22Rv1 (cell line): ENCODE measurements at regions not wholly inside any gene's neighbourhood (a gene's known extent, or its start where the extent isn't known, plus 50 kb on each side); places are given as distances from the start of the nearest gene placed in this dataset.

Source experiments
- H3K27ac ChIP-seq: fragments of 450-650 bp; 2 replicates; pipeline ENCODE4 v1.5.1; 2017
- ZFX ChIP-seq: fragments of 450-650 bp; IDR thresholded peaks from 2 replicates; pipeline ENCODE4 v1.6.1; 2017; ENCODE audit warnings: antibody characterized with exemption, borderline replicate concordance
- TF ChIP-seq, protein P1 (sequence below): fragments of 450-650 bp; IDR thresholded peaks from 2 replicates; pipeline ENCODE4 v1.5.1; 2017; ENCODE audit warnings: mild to moderate bottlenecking

DNA sequence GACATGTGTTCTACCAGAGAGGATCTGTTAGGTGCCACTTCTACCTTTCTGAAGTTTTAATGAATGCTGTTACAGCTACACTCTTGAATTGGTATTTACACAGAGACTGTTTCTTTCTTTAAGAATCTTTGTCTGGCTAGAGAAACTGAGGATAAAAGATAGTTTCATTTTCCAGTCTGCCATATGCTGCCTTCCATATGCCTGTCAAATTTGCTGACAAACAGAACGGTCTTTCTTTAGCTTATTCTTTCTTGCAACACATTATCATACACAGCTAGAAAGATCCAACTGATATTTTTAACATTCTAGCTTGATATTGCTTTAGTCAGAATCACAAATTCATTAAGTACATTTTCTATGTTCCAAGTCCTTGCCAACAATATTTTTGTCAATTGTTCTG is 409.8 kb upstream of the CELF4 start:
- H3K27ac ChIP-seq, result no peak overlapping the region
- TF ChIP-seq ZFX, result no peak

DNA sequence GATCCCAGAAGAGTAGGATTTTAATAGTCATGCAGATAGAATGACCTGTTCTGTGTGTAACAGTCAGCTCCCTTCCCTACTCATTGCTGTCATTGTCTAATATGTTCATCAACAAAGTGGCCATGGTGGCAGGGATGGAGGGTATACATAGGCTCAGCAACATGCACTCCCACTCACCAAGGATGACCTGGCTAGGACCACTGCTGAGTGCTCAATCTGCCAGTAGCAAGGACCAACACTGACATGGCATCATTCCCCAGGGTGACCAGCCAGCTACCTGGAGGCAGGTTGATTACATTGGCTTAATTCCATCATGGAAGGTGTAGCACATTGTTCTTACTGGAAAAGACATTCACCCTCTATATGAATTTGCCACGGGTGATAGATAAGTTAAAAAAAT is 401.7 kb upstream of the CELF4 start:
- TF ChIP-seq ZFX, result no peak
- TF ChIP-seq, protein P1, sequence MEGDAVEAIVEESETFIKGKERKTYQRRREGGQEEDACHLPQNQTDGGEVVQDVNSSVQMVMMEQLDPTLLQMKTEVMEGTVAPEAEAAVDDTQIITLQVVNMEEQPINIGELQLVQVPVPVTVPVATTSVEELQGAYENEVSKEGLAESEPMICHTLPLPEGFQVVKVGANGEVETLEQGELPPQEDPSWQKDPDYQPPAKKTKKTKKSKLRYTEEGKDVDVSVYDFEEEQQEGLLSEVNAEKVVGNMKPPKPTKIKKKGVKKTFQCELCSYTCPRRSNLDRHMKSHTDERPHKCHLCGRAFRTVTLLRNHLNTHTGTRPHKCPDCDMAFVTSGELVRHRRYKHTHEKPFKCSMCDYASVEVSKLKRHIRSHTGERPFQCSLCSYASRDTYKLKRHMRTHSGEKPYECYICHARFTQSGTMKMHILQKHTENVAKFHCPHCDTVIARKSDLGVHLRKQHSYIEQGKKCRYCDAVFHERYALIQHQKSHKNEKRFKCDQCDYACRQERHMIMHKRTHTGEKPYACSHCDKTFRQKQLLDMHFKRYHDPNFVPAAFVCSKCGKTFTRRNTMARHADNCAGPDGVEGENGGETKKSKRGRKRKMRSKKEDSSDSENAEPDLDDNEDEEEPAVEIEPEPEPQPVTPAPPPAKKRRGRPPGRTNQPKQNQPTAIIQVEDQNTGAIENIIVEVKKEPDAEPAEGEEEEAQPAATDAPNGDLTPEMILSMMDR, result no peak
- no peak overlapping the region for H3K27ac ChIP-seq

- TF ChIP-seq, protein P1, result no peak
- no peak for TF ChIP-seq ZFX
Measured at GRCh38 chr18:37965572-37965970, 400.0 kb upstream of the CELF4 start.

DNA sequence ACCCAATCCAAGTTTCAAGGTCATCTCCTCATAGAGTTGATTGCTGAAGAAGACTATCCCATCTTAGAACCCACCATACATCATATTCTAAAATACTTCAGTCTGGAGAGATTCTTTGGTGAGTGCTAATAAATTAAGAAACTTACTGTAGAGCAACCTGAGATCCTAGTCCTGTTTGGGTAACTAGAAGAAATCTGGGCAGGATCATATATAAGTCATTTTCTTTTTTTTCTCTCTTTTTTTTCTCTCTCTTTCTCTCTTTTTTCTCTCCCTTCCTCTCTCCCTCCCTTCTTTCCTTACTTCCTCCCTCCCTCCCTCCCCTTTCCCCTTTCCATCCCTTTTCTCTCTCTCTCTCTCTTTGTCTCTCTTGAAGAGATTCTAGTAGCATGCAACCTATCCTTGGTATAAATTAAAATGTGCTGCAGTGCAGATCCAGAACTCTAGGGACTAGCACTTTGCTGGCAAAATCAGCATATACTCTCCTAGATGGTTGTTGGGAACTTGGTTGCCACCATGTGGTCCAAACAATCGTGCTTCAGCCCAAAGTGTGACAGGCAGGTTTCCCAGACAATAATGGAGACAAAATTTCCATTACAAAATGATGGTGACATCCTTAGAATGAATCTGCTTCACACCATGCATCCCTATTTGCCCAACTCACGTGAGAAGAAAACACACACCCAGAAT is 399.4 kb upstream of the CELF4 start:
- TF ChIP-seq ZFX, result no peak
- TF ChIP-seq, protein P1, result no peak
- H3K27ac ChIP-seq, result no peak overlapping the region

More at GRCh38 chr18:37965572-37965970, 400.0 kb upstream of the CELF4 start:
- H3K27ac ChIP-seq, result no peak overlapping the region

DNA sequence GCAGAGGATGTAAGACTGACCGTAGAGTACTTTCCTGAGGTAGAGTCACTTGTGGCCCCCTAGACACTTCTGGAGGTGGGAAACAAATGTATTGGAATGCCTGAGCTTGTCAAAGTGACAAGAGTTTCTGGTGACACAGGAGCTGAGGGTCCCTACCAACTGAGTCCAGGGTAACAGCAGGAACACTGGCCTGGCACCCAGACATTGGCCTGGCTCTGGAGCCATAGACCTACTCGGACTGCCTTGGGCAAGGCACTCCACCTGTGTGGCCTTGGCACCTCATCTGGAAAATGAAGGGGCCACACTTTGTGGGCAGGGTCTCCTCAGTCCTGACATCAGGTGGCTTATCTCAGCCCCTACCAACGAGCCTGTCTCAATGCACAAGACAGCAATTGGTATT is 398.2 kb upstream of the CELF4 start:
- TF ChIP-seq, protein P1, result no peak
- TF ChIP-seq ZFX, result no peak

DNA sequence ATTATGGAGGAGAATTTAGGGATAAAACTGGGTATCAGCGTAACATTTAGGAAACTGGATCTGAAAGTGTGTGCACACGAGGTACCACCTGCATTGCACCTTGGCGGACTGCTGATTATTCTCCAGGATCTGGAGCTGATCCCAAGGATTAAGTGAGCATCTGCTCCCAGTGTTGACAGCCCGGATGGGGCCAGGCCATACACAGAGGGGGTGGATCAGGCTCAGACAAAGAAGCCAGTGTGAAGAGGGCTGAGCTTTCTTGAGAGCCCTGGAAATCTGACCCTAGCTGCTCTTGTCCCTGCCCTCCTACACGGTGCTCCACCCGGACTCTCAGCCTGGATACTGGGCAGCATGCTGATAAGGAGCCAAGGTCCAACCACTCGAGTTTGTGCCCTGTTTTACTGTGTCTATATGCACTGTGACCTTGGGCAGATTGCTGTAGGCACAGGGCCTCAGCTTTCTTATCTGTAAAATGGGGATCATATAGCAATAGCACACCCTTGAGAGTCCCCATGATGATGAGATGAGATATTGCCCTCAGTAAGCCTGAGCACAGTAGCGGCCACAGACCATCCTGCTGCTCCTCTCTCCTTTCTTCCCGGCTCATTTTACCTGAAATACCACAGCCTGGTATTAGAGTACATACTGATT is 396.8 kb upstream of the CELF4 start:
- TF ChIP-seq, protein P1, result no peak
- TF ChIP-seq ZFX, result no peak
- no peak overlapping the region for H3K27ac ChIP-seq

More for the DNA sequence above, 398.2 kb upstream of the CELF4 start:
- no peak overlapping the region for H3K27ac ChIP-seq

DNA sequence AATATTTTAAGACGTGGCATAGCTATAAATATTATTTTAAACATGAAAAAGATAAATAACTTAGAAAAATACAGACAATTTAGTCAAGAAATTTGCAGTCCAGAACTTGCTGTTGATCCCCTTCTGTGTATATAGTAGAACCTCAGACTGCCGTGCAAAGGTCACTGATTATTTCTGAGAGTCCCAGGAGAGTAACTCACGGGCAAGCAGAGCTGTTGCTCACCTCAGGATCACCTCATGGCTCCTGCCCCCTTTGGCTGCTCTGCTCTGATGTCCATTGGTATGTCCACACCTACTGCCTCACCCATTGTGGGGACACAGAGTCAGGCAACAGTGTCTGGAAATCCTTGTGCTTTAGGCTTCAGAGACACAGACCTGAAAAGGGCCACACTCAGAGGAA is 392.9 kb upstream of the CELF4 start:
- no peak for TF ChIP-seq ZFX
- TF ChIP-seq, protein P1, result no peak
- H3K27ac ChIP-seq, result no peak overlapping the region
